NCI-H2171 (cell line): ENCODE measurements at regions not wholly inside any gene's neighbourhood (a gene's known extent, or its start where the extent isn't known, plus 50 kb on each side); places are given as distances from the start of the nearest gene placed in this dataset.
"Not testable (repeated sequence)": the region's sequence is repeated elsewhere in the genome, so short reads cannot be mapped to it uniquely, and the experiment has no call there.

Experiments
- DNase-seq: peaks from one replicate; lab custom pipeline; 2025; lab: John Stamatoyannopoulos, UW

GRCh38 chr13:50527612-50528509 is 315.6 kb downstream of the DLEU7 start:
- no peak for DNase-seq

- DNase-seq = peak; percentile 26
Measured at GRCh38 chr13:50529154-50529882, 314.2 kb downstream of the DLEU7 start.

DNA sequence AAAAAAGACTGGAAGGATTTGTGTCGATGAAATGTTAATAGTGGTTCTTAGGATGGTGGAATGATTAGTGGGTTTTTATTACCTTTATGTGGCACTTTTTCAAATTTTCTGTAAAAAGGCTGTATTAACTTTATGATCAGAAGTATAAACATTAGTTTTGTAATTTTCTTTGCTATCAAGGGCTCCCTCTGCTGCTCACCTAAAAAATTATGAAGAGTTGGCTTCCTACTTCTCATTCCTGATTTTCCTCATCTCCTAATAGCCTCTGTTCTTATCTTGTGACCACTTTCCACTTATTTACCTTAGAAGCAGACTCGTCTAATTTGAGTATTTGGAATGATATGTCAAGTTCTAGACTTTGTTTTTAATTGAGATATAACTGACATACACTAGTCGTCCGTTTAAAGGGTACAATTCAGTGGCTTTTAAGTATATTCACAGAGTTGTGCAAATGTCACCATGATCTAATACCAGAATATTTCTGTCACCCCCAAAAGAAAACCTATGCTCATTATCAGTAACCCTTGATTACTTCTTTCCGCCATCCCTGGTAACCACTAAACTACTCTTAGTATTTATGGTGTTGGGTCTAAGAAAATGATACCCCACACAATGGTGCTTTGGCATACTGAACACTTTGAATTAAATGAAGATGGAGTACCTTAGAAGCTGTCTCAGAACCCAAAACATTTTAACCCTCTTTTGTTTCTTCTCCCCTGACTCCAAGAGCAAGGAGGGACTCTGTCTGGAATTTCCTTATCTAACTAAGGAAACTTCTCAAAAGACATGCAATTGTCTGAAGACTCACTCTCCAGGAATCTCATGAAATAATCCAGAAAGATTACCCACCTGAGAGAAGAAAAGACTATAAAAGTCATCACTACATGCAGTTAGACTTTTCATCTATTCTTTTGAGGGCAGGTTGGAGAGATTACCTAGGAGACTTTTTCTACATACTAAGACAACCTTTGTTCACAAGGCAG is 311.3 kb downstream of the DLEU7 start:
- DNase-seq = no peak

DNA sequence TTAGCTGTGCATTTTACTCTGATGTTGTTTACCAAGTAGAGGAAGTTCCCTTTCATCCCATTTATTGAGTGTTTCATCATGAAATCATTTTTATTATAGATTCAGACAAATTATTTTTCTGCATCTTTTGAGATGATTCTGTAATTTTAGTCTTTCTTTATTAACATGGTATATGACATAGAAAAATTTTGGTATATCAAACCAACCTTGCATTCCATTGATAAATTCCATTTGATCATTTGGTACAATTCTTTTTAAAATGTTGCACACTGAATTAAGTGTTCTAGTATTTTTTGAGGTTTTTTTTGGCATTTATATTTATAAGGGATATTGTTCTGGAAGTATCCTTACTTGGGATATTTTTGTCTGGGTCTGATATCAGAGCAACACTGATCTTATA is 308.4 kb downstream of the DLEU7 start:
- no peak for DNase-seq

GRCh38 chr13:50537029-50537428 is 306.5 kb downstream of the DLEU7 start:
- no peak for DNase-seq

GRCh38 chr13:50539791-50540530 is 303.5 kb downstream of the DLEU7 start:
- no peak for DNase-seq

DNA sequence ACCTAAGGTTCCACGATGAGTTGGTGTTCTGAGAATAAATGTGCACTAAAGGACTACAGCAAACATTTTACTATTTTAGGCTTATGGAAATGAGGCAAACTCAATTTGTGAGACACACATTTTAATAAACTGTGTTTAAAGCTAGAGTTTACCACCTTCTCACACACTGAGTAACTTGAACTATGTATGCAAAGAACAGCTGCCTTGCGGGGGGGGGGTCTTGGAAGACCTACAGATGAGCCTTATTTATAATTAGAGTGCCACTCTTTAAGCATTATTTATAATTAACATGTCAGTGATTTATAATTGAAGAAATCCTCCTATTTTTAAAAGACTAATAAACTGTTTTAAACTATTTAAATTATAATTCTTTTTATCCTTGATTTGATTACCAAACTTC is 300.4 kb downstream of the DLEU7 start:
- DNase-seq = no peak

DNA sequence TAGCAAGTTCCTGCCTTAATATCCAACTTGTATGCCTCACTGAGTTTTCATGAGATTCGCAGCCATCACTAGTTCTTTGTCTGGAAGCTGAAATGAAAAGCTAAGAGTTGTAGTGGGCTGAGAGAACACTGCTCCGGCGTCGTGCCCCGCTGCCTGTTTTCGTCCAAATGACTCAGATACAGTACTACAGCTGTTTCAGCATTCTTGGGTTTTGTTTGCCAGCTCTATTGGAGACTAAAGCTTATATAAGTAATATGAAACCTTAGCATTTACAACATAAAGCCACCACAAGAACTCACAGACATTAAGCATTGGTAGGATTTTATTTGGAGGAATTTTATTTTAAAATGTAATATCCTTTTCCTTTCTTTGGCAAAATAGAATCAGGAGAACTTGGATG is 299.7 kb downstream of the DLEU7 start:
- DNase-seq = no peak

GRCh38 chr13:50544211-50544610 is 299.3 kb downstream of the DLEU7 start:
- DNase-seq = no peak

DNA sequence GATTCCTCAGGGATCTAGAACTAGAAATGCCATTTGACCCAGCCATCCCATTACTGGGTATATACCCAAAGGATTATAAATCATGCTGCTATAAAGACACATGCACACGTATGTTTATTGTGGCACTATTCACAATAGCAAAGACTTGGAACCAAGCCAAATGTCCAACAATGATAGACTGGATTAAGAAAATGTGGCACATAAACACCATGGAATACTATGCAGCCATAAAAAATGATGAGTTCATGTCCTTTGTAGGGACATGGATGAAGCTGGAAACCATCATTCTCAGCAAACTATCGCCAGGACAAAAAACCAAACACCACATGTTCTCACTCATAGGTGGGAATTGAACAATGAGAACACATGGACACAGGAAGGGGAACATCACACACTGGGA is 296.3 kb downstream of the DLEU7 start:
- DNase-seq = not testable (repeated sequence)

DNA sequence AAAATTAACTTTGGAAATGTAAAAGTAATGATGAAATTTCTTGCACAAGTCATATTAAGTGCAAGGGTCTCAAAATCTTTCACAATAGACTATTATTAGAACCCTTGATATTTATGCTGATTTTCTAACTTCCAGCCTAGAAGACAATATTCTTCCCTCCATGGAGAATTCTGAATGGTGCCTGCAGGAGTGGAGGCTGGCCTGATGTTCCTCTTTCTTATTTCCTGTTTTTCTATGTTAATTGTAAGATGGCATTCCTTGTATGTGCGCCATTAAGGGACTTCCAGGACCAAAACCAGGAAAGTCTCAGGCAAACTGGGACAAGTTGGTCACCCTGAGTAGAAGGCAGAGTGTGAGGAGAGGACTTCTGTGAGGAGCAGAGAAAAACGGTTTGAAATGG is 294.9 kb downstream of the DLEU7 start:
- no peak for DNase-seq

GRCh38 chr13:50549221-50549942 is 294.1 kb downstream of the DLEU7 start:
- no peak for DNase-seq

- DNase-seq = no peak
Measured at GRCh38 chr13:50550151-50550550, 293.3 kb downstream of the DLEU7 start.

- DNase-seq = no peak
Measured at GRCh38 chr13:50552424-50552966, 291.0 kb downstream of the DLEU7 start.

DNA sequence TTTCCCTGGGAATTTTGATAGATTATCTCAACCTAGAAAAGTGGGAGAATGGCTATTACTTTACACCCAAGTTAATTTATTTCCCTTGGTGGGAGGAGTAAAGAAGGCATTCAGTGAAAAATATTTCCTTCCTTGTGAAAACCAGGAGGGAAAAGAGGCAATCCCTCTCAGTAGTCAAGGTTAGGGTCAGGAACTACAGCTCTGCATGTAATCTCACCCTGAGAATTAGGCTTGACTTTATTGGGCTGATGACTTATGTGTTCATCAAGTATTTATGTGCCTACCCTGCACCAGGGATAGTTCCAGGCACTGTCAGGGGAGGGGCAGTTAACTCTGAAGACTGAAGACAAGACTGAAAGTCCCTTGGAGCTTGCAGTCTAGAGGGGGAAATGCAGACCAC is 281.8 kb downstream of the DLEU7 start:
- DNase-seq = no peak

GRCh38 chr13:50566646-50567045 is 276.8 kb downstream of the DLEU7 start:
- DNase-seq = no peak

- DNase-seq = no peak
Measured at GRCh38 chr13:50572129-50572528, 271.4 kb downstream of the DLEU7 start.

GRCh38 chr13:50573066-50573465 is 270.4 kb downstream of the DLEU7 start:
- DNase-seq = no peak

DNA sequence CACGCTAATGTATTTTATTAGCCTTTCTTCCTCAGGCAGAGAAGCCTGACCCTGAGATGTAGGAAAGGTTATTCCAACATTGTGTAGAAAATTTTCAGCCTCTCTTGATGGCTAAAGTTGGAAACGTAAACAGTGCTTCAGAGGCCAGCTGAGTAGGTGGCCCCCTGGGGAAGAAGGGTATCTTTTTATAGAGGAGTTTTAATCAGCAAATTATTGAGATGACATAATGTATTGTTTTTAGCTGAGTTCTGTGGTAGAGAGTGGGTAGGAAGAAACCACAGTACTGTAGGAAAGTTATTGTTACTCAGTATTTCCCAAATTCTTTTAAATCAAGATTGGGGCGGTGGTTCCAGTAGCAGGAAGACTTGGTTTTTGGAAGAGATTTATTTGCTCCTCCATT is 268.8 kb downstream of the DLEU7 start:
- no peak for DNase-seq

GRCh38 chr13:50575138-50575537 is 268.4 kb downstream of the DLEU7 start:
- DNase-seq = no peak
